COLO829 (cell line): ENCODE measurements at regions not wholly inside any gene's neighbourhood (a gene's known extent, or its start where the extent isn't known, plus 50 kb on each side); places are given as distances from the start of the nearest gene placed in this dataset.

Source experiments
- DNase-seq: peaks from one replicate; pipeline ENCODE4 v3.0.0; 2012; ENCODE audit warnings: low spot score

- DNase-seq: no peak
These were observed 101.9 kb downstream of the GAS2L3 start for GRCh38 chr12:100675432-100675831.

GRCh38 chr12:100681074-100681473 lies 107.6 kb downstream of the GAS2L3 start:
- no peak for DNase-seq

- no peak for DNase-seq
These were observed 108.7 kb downstream of the GAS2L3 start for GRCh38 chr12:100682178-100682577.

GRCh38 chr12:100687686-100688085 lies 106.9 kb upstream of the ANO4 start:
- DNase-seq: no peak

GRCh38 chr12:100688451-100688864 lies 106.1 kb upstream of the ANO4 start:
- peak; percentile 86 for DNase-seq

- no peak for DNase-seq
These were observed 102.1 kb upstream of the ANO4 start for GRCh38 chr12:100692502-100692901.

GRCh38 chr12:100698518-100698917 lies 96.1 kb upstream of the ANO4 start:
- no peak for DNase-seq

- no peak for DNase-seq
These were observed 95.4 kb upstream of the ANO4 start for GRCh38 chr12:100699209-100699608.

GRCh38 chr12:100703337-100703736 lies 91.2 kb upstream of the ANO4 start:
- DNase-seq: no peak

GRCh38 chr12:100703868-100704267 lies 90.7 kb upstream of the ANO4 start:
- no peak for DNase-seq

- no peak for DNase-seq
These were observed 88.5 kb upstream of the ANO4 start for GRCh38 chr12:100706033-100706432.

- no peak for DNase-seq
These were observed 86.0 kb upstream of the ANO4 start for GRCh38 chr12:100708591-100708990.

GRCh38 chr12:100715976-100716944 lies 78.3 kb upstream of the ANO4 start:
- DNase-seq: no peak

GRCh38 chr12:100716945-100717732 lies 77.4 kb upstream of the ANO4 start:
- no peak for DNase-seq

GRCh38 chr12:100717733-100718067 lies 76.9 kb upstream of the ANO4 start:
- no peak for DNase-seq

GRCh38 chr12:100718187-100718586 lies 76.4 kb upstream of the ANO4 start:
- no peak for DNase-seq

GRCh38 chr12:100720016-100720654 lies 74.4 kb upstream of the ANO4 start:
- no peak for DNase-seq

GRCh38 chr12:100721169-100721568 lies 73.4 kb upstream of the ANO4 start:
- no peak for DNase-seq

- no peak for DNase-seq
These were observed 70.5 kb upstream of the ANO4 start for GRCh38 chr12:100724071-100724470.

GRCh38 chr12:100733817-100734593 lies 60.6 kb upstream of the ANO4 start:
- peak; percentile 53 for DNase-seq

GRCh38 chr12:100737168-100737567 lies 57.4 kb upstream of the ANO4 start:
- DNase-seq: no peak

GRCh38 chr12:100738086-100738485 lies 56.5 kb upstream of the ANO4 start:
- peak; percentile 34 for DNase-seq
